Body of pancreas (tissue), 4 donors: ENCODE measurements at regions not wholly inside any gene's neighbourhood (a gene's known extent, or its start where the extent isn't known, plus 50 kb on each side); places are given as distances from the start of the nearest gene placed in this dataset.

Experiments used
- ATAC-seq: fragments of 150-250 bp; one replicate; pipeline ENCODE4 v1.9.1; 2016
- DNase-seq, 4 donors: peaks; one replicate each; pipeline ENCODE4 v3.0.0-alpha.2; 2019
- H3K27ac ChIP-seq, 4 donors: fragments of 200-600 bp; sonication (generic); 1 replicate in 3 of 4; 2 replicates in 1 of 4; pipeline versions ENCODE4 v1.5.1 to v1.6.1; 2016 to 2019; ENCODE audit warnings: mild to moderate bottlenecking in 1 of 4, mixed read lengths in 1 of 4, moderate library complexity in 1 of 4
- H3K27me3 ChIP-seq, 2 donors: fragments of 200-600 bp; sonication (generic); one replicate each; pipeline ENCODE4 v1.6.0; 2016; ENCODE audit warnings: mild to moderate bottlenecking in 1 of 2
- H3K36me3 ChIP-seq, 2 donors: fragments of 200-600 bp; sonication (generic); replicated peaks in 1 of 2; 2 replicates each; pipeline ENCODE4 v1.5.1; 2016; ENCODE audit warnings: low read depth in 2 of 2; ENCODE audit not compliant: insufficient read depth in 1 of 2
- H3K4me1 ChIP-seq: fragments of 200-600 bp; sonication (generic); one replicate; pipeline ENCODE4 v1.6.0; 2016
- H3K4me3 ChIP-seq, 2 donors: fragments of 200-600 bp; sonication (generic); 1 replicate in 1 of 2; 2 replicates in 1 of 2; pipeline ENCODE4 v1.5.1; 2016 to 2019
- H3K9me3 ChIP-seq, 3 donors: fragments of 200-600 bp; sonication (generic); 1 replicate in 2 of 3; 2 replicates in 1 of 3; pipeline ENCODE4 v1.5.1; 2016
- CTCF ChIP-seq, 7 experiments: fragments of 450-650 bp in 4 of 7; fragments of 200-600 bp in 3 of 7; sonication (generic) in 3 of 7; IDR thresholded peaks; one replicate each; pipeline ENCODE4 v1.5.1; 2016 to 2019; ENCODE audit warnings: antibody characterized with exemption in 7 of 7
- POLR2A ChIP-seq, 3 donors: fragments of 450-650 bp; IDR thresholded peaks; one replicate each; pipeline ENCODE4 v1.6.1; 2016; ENCODE audit warnings: antibody characterized with exemption in 3 of 3, mild to moderate bottlenecking in 2 of 3
- WGBS, 2 donors: methylation state at CpG; one replicate each; pipeline ENCODE4 v1.1.5; 2017; 5-methylcytosine and 5-hydroxymethylcytosine counted together
- intact Hi-C: fragments of 100-400 bp; cut with DNase I; formaldehyde crosslinking; loops from one replicate; pipeline ENCODE4 v1.15.1; 2023

GRCh38 chr6:138596126-138596525 lies 96.8 kb upstream of the NHSL1 start:
- no peak overlapping the region for H3K27ac ChIP-seq
- intact Hi-C loops = no loop called here
- H3K9me3 ChIP-seq = no peaks in the 10 kb centered on the region
- 77 to 82% methylated on average over 5 of the region's 5 CpGs for WGBS, 2 donors
- DNase-seq (no peak), ATAC-seq (no peak)
- no peaks in the 10 kb centered on the region for H3K36me3 ChIP-seq
- no peaks in the 10 kb centered on the region for H3K27me3 ChIP-seq
- H3K4me1 ChIP-seq = no peaks in the 10 kb centered on the region
- no peak overlapping the region for H3K4me3 ChIP-seq
- TF ChIP-seq POLR2A (IDR thresholded peaks at IDR 0.05) = no peak
- no peak for TF ChIP-seq CTCF (IDR thresholded peaks at IDR 0.05)

DNA sequence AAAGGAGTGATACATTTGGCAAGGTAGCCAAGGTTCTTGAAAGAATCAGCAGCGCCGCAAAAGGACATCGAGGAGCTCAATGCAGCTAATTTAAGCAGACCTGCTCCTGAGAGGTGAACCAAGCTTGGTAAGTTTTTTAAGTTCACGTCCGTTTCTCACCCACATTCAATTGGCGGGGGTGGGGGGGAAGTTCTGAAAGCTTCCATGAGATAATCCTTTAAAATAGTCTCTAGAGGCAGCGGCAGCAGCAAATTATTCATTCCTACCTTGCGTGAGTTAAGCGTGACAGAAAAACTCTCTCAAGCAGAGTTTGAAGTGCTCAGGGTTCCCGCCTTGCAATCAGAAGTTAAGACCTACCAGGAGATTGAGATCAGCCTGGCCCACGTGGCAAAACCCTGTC lies 97.3 kb upstream of the NHSL1 start:
- H3K4me3 ChIP-seq = no peak overlapping the region
- no peaks in the 10 kb centered on the region for H3K4me1 ChIP-seq
- intact Hi-C loops = no loop called here
- 84 to 90% methylated on average over 11 of the region's 11 CpGs for WGBS, 2 donors
- DNase-seq (no peak), ATAC-seq (no peak)
- H3K9me3 ChIP-seq = no peaks in the 10 kb centered on the region
- TF ChIP-seq POLR2A (IDR thresholded peaks at IDR 0.05) (no peak), CTCF (IDR thresholded peaks at IDR 0.05) (no peak)
- no peaks in the 10 kb centered on the region for H3K36me3 ChIP-seq
- H3K27me3 ChIP-seq = no peaks in the 10 kb centered on the region
- H3K27ac ChIP-seq = no peak overlapping the region

- intact Hi-C loops = no loop called here
- WGBS, 2 donors = 88 to 91% methylated on average over 7 of the region's 7 CpGs
- ATAC-seq = no peak
Measured at GRCh38 chr6:138597336-138597735, 98.0 kb upstream of the NHSL1 start.

GRCh38 chr6:138598562-138599173 lies 99.4 kb upstream of the NHSL1 start:
- Histone ChIP-seq H3K27ac (no peak overlapping the region), H3K36me3 (no peaks in the 10 kb centered on the region), H3K27me3 (no peaks in the 10 kb centered on the region), H3K4me3 (no peak overlapping the region), H3K9me3 (no peaks in the 10 kb centered on the region), H3K4me1 (no peaks in the 10 kb centered on the region)
- intact Hi-C loops = no loop called here
- WGBS, 2 donors = 85% methylated on average over 3 of the region's 3 CpGs
- no peak for DNase-seq
- TF ChIP-seq CTCF (IDR thresholded peaks at IDR 0.05) (no peak), POLR2A (IDR thresholded peaks at IDR 0.05) (no peak)
- ATAC-seq = no peak

More at GRCh38 chr6:138597336-138597735, 98.0 kb upstream of the NHSL1 start:
- no peaks in the 10 kb centered on the region for H3K4me1 ChIP-seq
- no peaks in the 10 kb centered on the region for H3K9me3 ChIP-seq
- no peak overlapping the region for H3K4me3 ChIP-seq
- H3K36me3 ChIP-seq = no peaks in the 10 kb centered on the region
- no peak for DNase-seq
- TF ChIP-seq POLR2A (IDR thresholded peaks at IDR 0.05) (no peak), CTCF (IDR thresholded peaks at IDR 0.05) (no peak)
- H3K27ac ChIP-seq = no peak overlapping the region
- no peaks in the 10 kb centered on the region for H3K27me3 ChIP-seq

DNA sequence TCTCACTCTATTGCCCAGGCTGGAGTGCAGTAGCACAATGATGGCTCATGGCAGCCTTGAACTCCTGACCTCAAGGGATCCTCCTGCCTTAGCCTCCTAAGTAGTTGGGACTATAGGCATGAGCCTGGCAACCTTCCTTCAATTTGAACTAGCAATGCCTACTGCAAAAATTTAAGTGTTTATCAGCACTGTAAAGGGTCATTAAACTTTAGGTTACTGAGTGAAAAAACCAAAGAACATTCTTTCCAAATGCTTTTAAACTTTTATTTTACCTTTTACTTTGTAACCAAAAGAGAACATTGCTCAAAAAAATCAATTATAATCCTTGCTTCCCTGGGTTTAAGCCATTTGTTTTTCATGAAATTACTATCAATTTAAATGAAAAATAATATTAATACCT lies 101.0 kb upstream of the NHSL1 start:
- DNase-seq = no peak
- no peak for ATAC-seq
- H3K9me3 ChIP-seq = no peaks in the 10 kb centered on the region
- no peak overlapping the region for H3K27ac ChIP-seq
- intact Hi-C loops = no loop called here
- TF ChIP-seq POLR2A (IDR thresholded peaks at IDR 0.05) (no peak), CTCF (IDR thresholded peaks at IDR 0.05) (no peak)
- no peak overlapping the region for H3K4me3 ChIP-seq
- no peaks in the 10 kb centered on the region for H3K36me3 ChIP-seq
- H3K27me3 ChIP-seq = no peaks in the 10 kb centered on the region
- H3K4me1 ChIP-seq = no peaks in the 10 kb centered on the region
